ENCODE measurements at regions not wholly inside any gene's neighbourhood (a gene's known extent, or its start where the extent isn't known, plus 50 kb on each side); places are given as distances from the start of the nearest gene placed in this dataset.

- DNase-seq: no peak
Observed at GRCh38 chr20:24134930-24135329, 146.4 kb upstream of the GGTLC1 start.

- DNase-seq: no peak
Observed at GRCh38 chr20:24134284-24134683, 145.7 kb upstream of the GGTLC1 start.

GRCh38 chr20:24132246-24132645 lies 143.7 kb upstream of the GGTLC1 start:
- DNase-seq: no peak

- DNase-seq: no peak
Observed at GRCh38 chr20:24131684-24132083, 143.1 kb upstream of the GGTLC1 start.

- no peak for DNase-seq
Observed at GRCh38 chr20:24131281-24131680, 142.7 kb upstream of the GGTLC1 start.

- DNase-seq: no peak
Observed at GRCh38 chr20:24129641-24130040, 141.1 kb upstream of the GGTLC1 start.

GRCh38 chr20:24124951-24125650 lies 136.5 kb upstream of the GGTLC1 start:
- DNase-seq: no peak

GRCh38 chr20:24124003-24124402 lies 135.4 kb upstream of the GGTLC1 start:
- no peak for DNase-seq

GRCh38 chr20:24118441-24119175 lies 130.0 kb upstream of the GGTLC1 start:
- no peak for DNase-seq

GRCh38 chr20:24118034-24118433 lies 129.5 kb upstream of the GGTLC1 start:
- no peak for DNase-seq

GRCh38 chr20:24117383-24117782 lies 128.8 kb upstream of the GGTLC1 start:
- no peak for DNase-seq

GRCh38 chr20:24116611-24117010 lies 128.0 kb upstream of the GGTLC1 start:
- no peak for DNase-seq

- DNase-seq: no peak
Observed at GRCh38 chr20:24112360-24112759, 123.8 kb upstream of the GGTLC1 start.

- no peak for DNase-seq
Observed at GRCh38 chr20:24111858-24112257, 123.3 kb upstream of the GGTLC1 start.

- peak; percentile 4 to 16 for DNase-seq
Observed at GRCh38 chr20:24109537-24109936, 121.0 kb upstream of the GGTLC1 start.

GRCh38 chr20:24109008-24109407 lies 120.4 kb upstream of the GGTLC1 start:
- peak; percentile 3 to 13 for DNase-seq

- no peak for DNase-seq
Observed at GRCh38 chr20:24108581-24108980, 120.0 kb upstream of the GGTLC1 start.

GRCh38 chr20:24106801-24107445 lies 118.3 kb upstream of the GGTLC1 start:
- DNase-seq: no peak

- DNase-seq: no peak
Observed at GRCh38 chr20:24106150-24106800, 117.7 kb upstream of the GGTLC1 start.

- DNase-seq: no peak
Observed at GRCh38 chr20:24102749-24103333, 114.3 kb upstream of the GGTLC1 start.

GRCh38 chr20:24102290-24102689 lies 113.7 kb upstream of the GGTLC1 start:
- DNase-seq: peak; percentile 26 to 34

- peak; percentile 46 to 55 for DNase-seq
Observed at GRCh38 chr20:24100370-24101011, 111.9 kb upstream of the GGTLC1 start.

GRCh38 chr20:24098886-24099285 lies 110.3 kb upstream of the GGTLC1 start:
- DNase-seq: no peak
